Esophagus squamous epithelium (tissue), 4 donors: ENCODE measurements at regions not wholly inside any gene's neighbourhood (a gene's known extent, or its start where the extent isn't known, plus 50 kb on each side); places are given as distances from the start of the nearest gene placed in this dataset.

Experiments
- CTCF ChIP-seq, 6 experiments: fragments of 450-650 bp in 4 of 6; fragments of 200-600 bp in 2 of 6; sonication (generic) in 2 of 6; IDR thresholded peaks; one replicate each; pipeline ENCODE4 v1.5.1; 2016 to 2019; ENCODE audit warnings: antibody characterized with exemption in 6 of 6, mild to moderate bottlenecking in 4 of 6, moderate library complexity in 4 of 6
- POLR2A ChIP-seq, 4 donors: fragments of 450-650 bp; IDR thresholded peaks; one replicate each; pipeline ENCODE4 v1.6.1; 2017; ENCODE audit warnings: antibody characterized with exemption in 4 of 4, mild to moderate bottlenecking in 4 of 4, moderate library complexity in 3 of 4

- TF ChIP-seq CTCF (IDR thresholded peaks at IDR 0.05) (no peak), POLR2A (IDR thresholded peaks at IDR 0.05) (no peak)
Measured at GRCh38 chr6:104046426-104046825, 813.3 kb downstream of the HACE1 start.
